ENCODE measurements at regions not wholly inside any gene's neighbourhood (a gene's known extent, or its start where the extent isn't known, plus 50 kb on each side); places are given as distances from the start of the nearest gene placed in this dataset.
"Not testable (repeated sequence)": the region's sequence is repeated elsewhere in the genome, so short reads cannot be mapped to it uniquely, and the experiment has no call there.

DNA sequence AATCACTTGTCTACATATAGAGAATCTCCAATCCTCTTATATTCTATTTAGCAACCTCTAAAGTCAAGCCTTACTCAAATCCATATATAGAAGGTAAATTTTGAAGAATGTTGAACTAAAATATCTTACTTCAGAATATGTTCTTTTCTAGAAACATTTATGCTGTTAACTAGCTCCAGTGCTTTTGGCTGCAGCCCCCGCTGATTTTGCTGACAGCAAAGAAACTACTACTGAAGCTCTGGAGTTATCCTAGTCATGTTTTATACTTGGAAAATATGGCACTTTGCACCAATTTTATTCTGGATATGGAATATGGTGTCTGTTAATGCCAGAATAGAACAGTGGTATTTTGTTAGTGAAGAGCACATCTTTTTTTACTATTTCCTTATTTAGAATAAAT, 212.4 kb upstream of the FSIP2 start:
- DNase-seq, result no peak

DNA sequence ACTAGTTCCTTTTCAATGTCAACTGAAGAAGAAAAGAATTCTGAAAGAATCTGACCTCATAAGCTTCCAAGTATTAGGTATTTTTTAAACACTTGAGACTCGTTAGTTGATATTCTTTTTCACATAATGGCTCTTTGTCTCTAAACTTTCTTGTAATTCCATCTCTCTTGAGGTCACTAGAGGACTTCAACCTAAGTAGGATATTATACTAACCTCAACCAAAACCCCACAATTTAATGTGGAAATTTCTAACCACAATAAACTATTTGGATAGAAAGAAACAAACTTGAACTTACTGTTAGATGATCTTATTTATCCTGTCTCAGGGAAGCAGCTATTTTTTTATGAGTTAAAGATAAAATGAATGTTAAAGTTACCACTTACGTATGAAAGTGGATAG, 206.9 kb upstream of the FSIP2 start:
- DNase-seq, result no peak

GRCh38 chr2:185537689-185538088, 200.9 kb upstream of the FSIP2 start:
- DNase-seq, result no peak

- no peak for DNase-seq
These were observed 171.4 kb upstream of the FSIP2 start for GRCh38 chr2:185567196-185567595.

GRCh38 chr2:185567940-185568339, 170.7 kb upstream of the FSIP2 start:
- no peak for DNase-seq

- no peak for DNase-seq
These were observed 160.3 kb upstream of the FSIP2 start for GRCh38 chr2:185578322-185578721.

DNA sequence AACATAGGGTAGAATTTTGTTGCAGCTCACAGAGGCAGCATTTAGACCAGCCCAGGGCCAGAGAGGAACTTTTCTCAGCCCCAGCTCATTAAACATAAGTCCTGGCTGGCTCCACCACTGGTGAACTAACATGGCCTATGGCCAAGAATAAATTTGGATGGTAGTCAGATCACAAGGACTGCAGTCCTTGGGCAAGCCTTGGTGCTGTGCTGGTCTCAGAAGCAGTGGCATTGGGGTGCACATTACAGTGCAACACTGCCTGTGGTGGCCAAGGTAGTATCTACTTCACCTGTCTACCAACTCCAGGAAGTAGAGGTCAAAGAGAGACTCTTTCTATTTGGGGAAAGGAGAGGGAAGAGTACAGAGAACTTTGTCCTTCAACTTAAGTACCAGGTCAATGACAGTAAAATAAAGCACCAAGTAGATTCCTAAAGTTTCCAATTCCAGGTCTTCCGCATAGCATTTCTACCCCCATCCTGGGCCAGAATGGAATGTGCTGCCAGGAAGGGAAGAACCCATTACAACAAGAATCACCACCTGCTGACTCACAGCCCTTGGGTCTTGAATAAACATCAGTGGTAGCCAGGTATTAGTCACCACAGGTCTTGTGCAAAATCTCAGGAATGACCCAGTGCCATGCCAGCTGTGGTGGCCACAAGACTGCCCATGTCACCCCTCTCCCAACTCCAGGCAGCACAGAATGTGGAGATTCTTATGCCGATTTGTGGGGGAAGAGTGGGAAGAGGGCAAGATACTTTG, 155.4 kb upstream of the FSIP2 start:
- DNase-seq, result no peak

DNA sequence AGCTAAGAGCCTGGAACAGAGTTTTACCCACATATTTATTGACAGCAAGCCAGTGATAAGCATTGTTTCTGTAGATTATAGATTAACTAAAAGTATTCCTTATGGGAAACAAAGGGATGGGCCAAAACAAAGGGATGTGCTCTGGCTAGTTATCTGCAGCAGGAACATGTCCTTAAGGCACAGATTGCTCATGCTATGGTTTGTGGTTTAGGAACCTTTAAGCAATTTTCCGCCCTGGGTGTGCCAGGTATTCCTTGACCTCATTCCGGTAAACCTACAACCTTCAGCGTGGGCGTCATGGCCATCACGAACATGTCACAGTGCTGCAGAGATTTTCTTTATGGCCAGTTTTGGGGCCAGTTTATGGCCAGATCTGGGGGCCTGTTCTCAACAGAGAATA, 153.4 kb upstream of the FSIP2 start:
- DNase-seq, result not testable (repeated sequence)

GRCh38 chr2:185591276-185591675, 147.3 kb upstream of the FSIP2 start:
- DNase-seq, result not testable (repeated sequence)

DNA sequence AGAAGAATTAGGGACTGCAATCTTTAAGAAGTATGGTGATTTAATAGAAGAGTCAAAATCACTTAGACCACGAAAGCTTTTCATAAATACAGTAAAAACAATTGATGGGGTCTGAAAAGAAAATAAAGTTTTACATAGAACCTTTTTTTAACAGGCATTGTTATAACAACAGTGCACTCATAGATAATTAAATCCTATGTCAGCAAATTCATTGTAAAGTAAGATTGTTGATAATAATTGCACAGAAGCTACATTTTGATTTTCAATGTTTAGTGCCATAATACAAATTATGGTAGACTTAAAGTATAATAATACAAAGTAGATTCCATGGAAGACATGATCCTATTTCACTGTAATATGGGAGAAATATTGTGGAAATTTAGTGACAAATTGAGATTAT, 130.7 kb upstream of the FSIP2 start:
- no peak for DNase-seq

DNA sequence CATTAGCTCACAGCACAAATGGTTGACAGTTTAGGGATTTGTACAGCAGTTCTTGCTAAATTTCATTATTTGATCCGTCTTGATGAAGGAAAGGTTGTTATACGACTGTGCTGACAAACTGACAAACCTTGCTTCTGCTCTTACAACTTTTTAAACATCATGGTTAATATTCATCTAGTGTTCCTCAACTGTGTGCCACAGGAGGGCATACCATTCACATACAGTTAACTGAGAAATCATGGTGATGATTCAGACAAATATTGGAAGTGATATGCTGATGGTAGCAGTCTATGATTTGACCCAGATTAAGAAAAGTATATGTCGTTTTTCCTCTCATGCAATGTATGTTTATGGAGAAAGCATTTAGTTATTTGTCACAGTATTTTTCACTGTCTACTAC, 129.8 kb upstream of the FSIP2 start:
- no peak for DNase-seq

- DNase-seq, result no peak
These were observed 128.3 kb upstream of the FSIP2 start for GRCh38 chr2:185610301-185610700.

- no peak for DNase-seq
These were observed 120.0 kb upstream of the FSIP2 start for GRCh38 chr2:185618625-185619024.

DNA sequence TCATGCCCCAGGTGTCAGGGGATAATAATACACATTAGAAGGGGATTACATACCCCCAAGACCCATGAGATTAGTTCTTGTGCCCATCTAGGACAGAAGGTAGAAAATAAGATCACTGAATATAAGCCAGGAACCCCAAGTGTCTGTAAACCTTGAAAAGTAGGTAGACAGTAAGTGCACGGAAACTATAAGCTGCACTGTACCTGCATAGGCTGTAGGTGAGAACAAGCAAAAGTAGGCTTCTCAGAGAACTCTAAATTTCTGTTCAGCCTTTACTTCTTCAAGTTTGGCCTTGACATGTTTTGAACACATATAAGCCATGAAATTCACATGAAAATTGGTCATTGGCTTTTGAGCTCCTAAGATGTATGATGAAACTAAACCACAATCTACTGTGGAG, 113.0 kb upstream of the FSIP2 start:
- no peak for DNase-seq

DNA sequence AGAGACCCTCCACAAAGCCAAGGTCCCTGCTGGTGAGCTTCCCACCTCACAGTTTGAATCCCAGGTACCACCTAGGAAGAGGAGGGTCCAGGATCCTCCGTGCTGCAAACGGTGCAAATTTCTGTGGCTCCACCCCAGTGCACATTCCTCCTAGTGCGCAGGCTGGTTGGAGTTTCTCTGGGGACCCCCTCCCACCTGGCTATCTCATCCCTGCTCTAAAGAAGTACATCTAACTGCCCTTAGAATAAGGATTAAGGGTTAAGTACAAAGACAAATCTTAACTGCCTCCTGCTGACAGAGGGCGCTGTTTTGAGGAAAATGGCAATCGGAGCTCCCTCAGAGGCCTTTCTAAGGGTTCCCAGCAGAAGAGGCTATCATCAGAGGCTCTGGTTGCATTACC, 109.6 kb upstream of the FSIP2 start:
- DNase-seq, result peak; percentile 5 to 14

GRCh38 chr2:185633621-185634020, 105.0 kb upstream of the FSIP2 start:
- no peak for DNase-seq

GRCh38 chr2:185638771-185639170, 99.8 kb upstream of the FSIP2 start:
- no peak for DNase-seq

GRCh38 chr2:185640588-185640987, 98.0 kb upstream of the FSIP2 start:
- no peak for DNase-seq

DNA sequence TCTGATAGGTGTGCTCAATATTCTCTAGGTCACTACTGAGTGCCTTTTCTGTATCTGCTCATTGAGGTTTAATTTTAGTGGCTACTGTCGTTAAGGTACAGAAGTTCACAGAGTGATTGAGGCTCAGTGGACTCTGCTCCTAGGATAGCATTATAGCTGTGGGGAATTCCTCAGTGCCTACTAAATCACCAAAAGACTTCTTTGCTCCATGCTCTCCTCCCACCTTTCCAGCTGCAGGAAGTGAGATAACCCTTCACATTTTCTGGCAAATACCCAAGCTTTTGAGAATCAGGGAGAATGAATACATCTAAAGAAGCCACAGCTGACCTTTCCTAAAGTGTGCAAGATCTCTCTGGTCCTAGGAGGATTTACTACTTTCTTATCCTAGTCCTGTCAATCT, 95.2 kb upstream of the FSIP2 start:
- DNase-seq, result no peak

GRCh38 chr2:185644828-185645227, 93.8 kb upstream of the FSIP2 start:
- DNase-seq, result no peak

GRCh38 chr2:185645529-185645928, 93.1 kb upstream of the FSIP2 start:
- no peak for DNase-seq

DNA sequence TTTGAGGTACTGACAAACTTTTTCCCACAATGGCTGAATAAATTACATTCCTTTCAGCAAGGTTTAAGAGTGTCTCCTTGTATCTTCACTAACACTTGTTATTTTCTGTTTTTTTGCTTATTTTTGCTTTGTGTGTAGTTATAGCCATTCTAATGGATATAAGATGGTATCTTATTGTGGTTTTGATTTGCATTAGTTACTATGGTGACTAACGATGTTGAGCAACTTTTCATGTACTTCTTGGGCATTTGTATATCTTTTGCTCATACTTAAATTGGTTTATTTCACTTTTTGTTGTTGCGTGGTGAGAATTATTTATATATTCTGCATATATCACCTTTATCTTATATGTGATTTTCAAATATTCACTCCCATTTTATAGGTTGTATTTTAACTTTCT, 79.9 kb upstream of the FSIP2 start:
- DNase-seq, result no peak

- DNase-seq, result no peak
These were observed 74.8 kb upstream of the FSIP2 start for GRCh38 chr2:185663811-185664210.

GRCh38 chr2:185664384-185664783, 74.2 kb upstream of the FSIP2 start:
- no peak for DNase-seq

GRCh38 chr2:185665251-185665814, 73.3 kb upstream of the FSIP2 start:
- DNase-seq, result no peak
